ENCODE measurements at regions not wholly inside any gene's neighbourhood (a gene's known extent, or its start where the extent isn't known, plus 50 kb on each side); places are given as distances from the start of the nearest gene placed in this dataset.
"Not testable (repeated sequence)": the region's sequence is repeated elsewhere in the genome, so short reads cannot be mapped to it uniquely, and the experiment has no call there.

- no peak for DNase-seq (ENCODE audit: low read depth in 2 of 2)
These were observed 958.0 kb downstream of the STPG2 start for GRCh38 chr4:97185233-97185632.

GRCh38 chr4:97197106-97197505, 946.2 kb downstream of the STPG2 start:
- DNase-seq (ENCODE audit: low read depth in 2 of 2): no peak

- no peak for DNase-seq (ENCODE audit: low read depth in 2 of 2)
These were observed 934.5 kb downstream of the STPG2 start for GRCh38 chr4:97208749-97209148.

- DNase-seq (ENCODE audit: low read depth in 2 of 2): no peak
These were observed 927.8 kb downstream of the STPG2 start for GRCh38 chr4:97215409-97215941.

GRCh38 chr4:97216046-97216445, 927.2 kb downstream of the STPG2 start:
- no peak for DNase-seq (ENCODE audit: low read depth in 2 of 2)

GRCh38 chr4:97235521-97235920, 907.8 kb downstream of the STPG2 start:
- no peak for DNase-seq (ENCODE audit: low read depth in 2 of 2)

GRCh38 chr4:97238956-97239666, 904.2 kb downstream of the STPG2 start:
- DNase-seq (ENCODE audit: low read depth in 2 of 2): no peak

- no peak for DNase-seq (ENCODE audit: low read depth in 2 of 2)
These were observed 903.6 kb downstream of the STPG2 start for GRCh38 chr4:97239667-97239997.

- no peak for DNase-seq (ENCODE audit: low read depth in 2 of 2)
These were observed 890.6 kb downstream of the STPG2 start for GRCh38 chr4:97252615-97253154.

GRCh38 chr4:97262769-97263168, 880.5 kb downstream of the STPG2 start:
- no peak for DNase-seq (ENCODE audit: low read depth in 2 of 2)

GRCh38 chr4:97270051-97270450, 873.2 kb downstream of the STPG2 start:
- DNase-seq (ENCODE audit: low read depth in 2 of 2): no peak

- no peak for DNase-seq (ENCODE audit: low read depth in 2 of 2)
These were observed 863.9 kb downstream of the STPG2 start for GRCh38 chr4:97279391-97279790.

- no peak for DNase-seq (ENCODE audit: low read depth in 2 of 2)
These were observed 842.7 kb downstream of the STPG2 start for GRCh38 chr4:97300561-97300960.

- DNase-seq (ENCODE audit: low read depth in 2 of 2): no peak
These were observed 837.9 kb downstream of the STPG2 start for GRCh38 chr4:97305351-97305750.

- no peak for DNase-seq (ENCODE audit: low read depth in 2 of 2)
These were observed 834.2 kb downstream of the STPG2 start for GRCh38 chr4:97309121-97309520.

GRCh38 chr4:97317201-97317600, 826.1 kb downstream of the STPG2 start:
- no peak for DNase-seq (ENCODE audit: low read depth in 2 of 2)

- DNase-seq (ENCODE audit: low read depth in 2 of 2): no peak
These were observed 825.6 kb downstream of the STPG2 start for GRCh38 chr4:97317671-97318070.

- DNase-seq (ENCODE audit: low read depth in 2 of 2): not testable (repeated sequence)
These were observed 817.5 kb downstream of the STPG2 start for GRCh38 chr4:97325751-97326150.

- DNase-seq (ENCODE audit: low read depth in 2 of 2): no peak
These were observed 812.4 kb downstream of the STPG2 start for GRCh38 chr4:97330917-97331316.

GRCh38 chr4:97334348-97334747, 808.9 kb downstream of the STPG2 start:
- no peak for DNase-seq (ENCODE audit: low read depth in 2 of 2)

- DNase-seq (ENCODE audit: low read depth in 2 of 2): no peak
These were observed 793.6 kb downstream of the STPG2 start for GRCh38 chr4:97349468-97350186.

GRCh38 chr4:97353876-97354275, 789.4 kb downstream of the STPG2 start:
- DNase-seq (ENCODE audit: low read depth in 2 of 2): no peak

- DNase-seq (ENCODE audit: low read depth in 2 of 2): no peak
These were observed 783.5 kb downstream of the STPG2 start for GRCh38 chr4:97359826-97360225.

All from dermis microvascular lymphatic vessel endothelial cell (primary cell).